ENCODE measurements at regions not wholly inside any gene's neighbourhood (a gene's known extent, or its start where the extent isn't known, plus 50 kb on each side); places are given as distances from the start of the nearest gene placed in this dataset.

DNA sequence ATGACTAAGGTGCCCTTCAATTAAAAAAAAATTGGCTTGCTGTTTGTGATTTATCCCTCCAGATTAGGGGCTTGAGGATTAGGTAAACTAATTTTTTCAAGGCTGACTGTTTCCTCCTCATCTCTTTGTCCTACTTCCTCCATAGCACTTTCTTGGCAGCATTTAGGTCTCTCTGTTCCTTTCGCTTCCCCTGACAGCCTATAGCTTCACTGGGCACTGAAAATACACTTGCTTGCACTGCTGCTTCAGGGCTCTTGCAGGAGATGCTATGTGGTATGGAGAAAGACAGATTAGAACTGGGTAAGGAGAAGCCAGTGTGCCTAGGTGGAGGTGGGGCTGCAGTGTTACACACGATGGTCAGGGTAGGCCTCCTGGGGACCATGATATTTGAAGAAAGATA is 112.3 kb upstream of the SFRP2 start:
- Histone ChIP-seq H3K27me3 (no peaks in the 10 kb centered on the region), H3K36me3 (no peaks in the 10 kb centered on the region), H3K9me3 (no peaks in the 10 kb centered on the region), H3K27ac (no peak overlapping the region), H3K4me1 (no peaks in the 10 kb centered on the region), H3K4me3 (no peak overlapping the region)
- TF ChIP-seq POLR2AphosphoS5 (IDR thresholded peaks at IDR 0.05) = no peak
- TF ChIP-seq, protein P1, sequence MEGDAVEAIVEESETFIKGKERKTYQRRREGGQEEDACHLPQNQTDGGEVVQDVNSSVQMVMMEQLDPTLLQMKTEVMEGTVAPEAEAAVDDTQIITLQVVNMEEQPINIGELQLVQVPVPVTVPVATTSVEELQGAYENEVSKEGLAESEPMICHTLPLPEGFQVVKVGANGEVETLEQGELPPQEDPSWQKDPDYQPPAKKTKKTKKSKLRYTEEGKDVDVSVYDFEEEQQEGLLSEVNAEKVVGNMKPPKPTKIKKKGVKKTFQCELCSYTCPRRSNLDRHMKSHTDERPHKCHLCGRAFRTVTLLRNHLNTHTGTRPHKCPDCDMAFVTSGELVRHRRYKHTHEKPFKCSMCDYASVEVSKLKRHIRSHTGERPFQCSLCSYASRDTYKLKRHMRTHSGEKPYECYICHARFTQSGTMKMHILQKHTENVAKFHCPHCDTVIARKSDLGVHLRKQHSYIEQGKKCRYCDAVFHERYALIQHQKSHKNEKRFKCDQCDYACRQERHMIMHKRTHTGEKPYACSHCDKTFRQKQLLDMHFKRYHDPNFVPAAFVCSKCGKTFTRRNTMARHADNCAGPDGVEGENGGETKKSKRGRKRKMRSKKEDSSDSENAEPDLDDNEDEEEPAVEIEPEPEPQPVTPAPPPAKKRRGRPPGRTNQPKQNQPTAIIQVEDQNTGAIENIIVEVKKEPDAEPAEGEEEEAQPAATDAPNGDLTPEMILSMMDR (IDR thresholded peaks at IDR 0.05) = no peak
- no peak for TF ChIP-seq POLR2A (IDR thresholded peaks at IDR 0.05)
- no peak for TF ChIP-seq EP300 (IDR thresholded peaks at IDR 0.05)
- WGBS, 2 donors = 82 to 85% methylated on average over 2 of the region's 2 CpGs
- intact Hi-C loops (cut with DNase I) = no loop called here
- no peak for DNase-seq

DNA sequence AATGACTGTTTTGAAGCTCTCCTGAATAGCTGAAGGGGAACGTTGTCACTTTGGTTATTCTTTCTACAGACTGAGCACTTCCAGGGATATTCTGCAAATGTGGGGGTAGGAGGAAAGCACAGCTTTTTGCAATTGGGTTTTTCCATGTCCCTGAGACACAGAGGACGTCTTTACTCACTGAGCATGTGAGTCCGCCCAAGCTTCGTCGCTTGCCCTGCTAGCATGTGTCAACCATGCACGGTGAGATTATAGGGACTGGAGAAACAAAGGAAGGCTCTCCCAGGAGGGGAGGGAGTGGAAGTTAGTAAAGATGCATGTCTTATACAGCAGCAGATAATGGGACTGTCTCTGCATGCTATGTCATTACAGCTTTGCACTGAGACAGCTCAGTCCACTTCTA is 111.5 kb upstream of the SFRP2 start:
- Histone ChIP-seq H3K9me3 (no peaks in the 10 kb centered on the region), H3K27me3 (no peaks in the 10 kb centered on the region), H3K36me3 (no peaks in the 10 kb centered on the region), H3K27ac (no peak overlapping the region), H3K4me1 (no peaks in the 10 kb centered on the region), H3K4me3 (no peak overlapping the region)
- TF ChIP-seq POLR2A (IDR thresholded peaks at IDR 0.05) = no peak
- TF ChIP-seq POLR2AphosphoS5 (IDR thresholded peaks at IDR 0.05) = no peak
- TF ChIP-seq, protein P1 (IDR thresholded peaks at IDR 0.05) = no peak
- TF ChIP-seq EP300 (IDR thresholded peaks at IDR 0.05) = no peak
- no peak for DNase-seq
- intact Hi-C loops (cut with DNase I) = no loop called here
- WGBS, 2 donors = 83 to 84% methylated on average over 6 of the region's 6 CpGs

DNA sequence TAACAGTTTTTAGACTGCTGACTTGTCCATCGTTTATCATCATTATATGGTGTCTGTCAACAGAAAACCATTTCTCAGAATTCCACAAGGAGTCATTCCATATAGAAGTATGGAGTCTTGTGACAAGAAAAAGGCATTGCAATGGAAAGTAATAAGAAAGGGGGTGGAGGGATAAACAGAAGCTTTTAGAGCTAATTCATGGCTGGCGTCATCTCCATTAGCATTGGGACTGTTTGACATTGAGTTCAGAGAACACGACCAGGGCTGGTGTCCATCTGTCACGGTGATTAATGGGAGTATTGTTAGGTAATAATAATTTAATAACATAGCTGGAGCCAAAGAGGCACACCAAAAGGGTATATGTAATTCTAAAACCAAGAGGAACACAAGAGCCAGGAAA is 101.9 kb upstream of the SFRP2 start:
- intact Hi-C loops (cut with DNase I) = no loop called here
- DNase-seq = no peak
- Histone ChIP-seq H3K36me3 (no peaks in the 10 kb centered on the region), H3K4me3 (no peak overlapping the region), H3K27me3 (no peaks in the 10 kb centered on the region), H3K9me3 (no peaks in the 10 kb centered on the region), H3K4me1 (no peaks in the 10 kb centered on the region), H3K27ac (no peak overlapping the region)
- 81 to 85% methylated on average over 4 of the region's 4 CpGs for WGBS, 2 donors
- TF ChIP-seq EP300 (IDR thresholded peaks at IDR 0.05) = no peak
- TF ChIP-seq, protein P1 (IDR thresholded peaks at IDR 0.05) = no peak
- TF ChIP-seq POLR2A (IDR thresholded peaks at IDR 0.05) = no peak
- TF ChIP-seq POLR2AphosphoS5 (IDR thresholded peaks at IDR 0.05) = no peak

DNA sequence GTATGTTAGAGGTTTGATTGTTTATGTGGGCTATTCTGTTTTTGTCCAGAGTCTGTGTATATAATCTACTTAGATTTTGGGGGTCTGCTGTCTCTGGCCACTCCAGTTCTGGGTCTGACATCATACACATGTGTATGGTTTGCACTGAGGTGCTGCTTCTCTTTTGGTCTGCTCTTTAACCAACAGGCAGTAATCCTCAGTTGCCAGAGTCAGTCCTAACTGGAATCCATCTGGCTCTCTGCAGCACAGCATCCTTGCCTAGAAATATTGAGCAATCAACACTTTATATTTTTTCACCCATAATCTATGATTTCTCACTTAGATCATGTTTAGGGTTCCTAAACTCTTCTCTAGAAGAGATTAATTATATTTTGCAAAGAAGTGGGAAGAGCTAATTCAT is 98.3 kb upstream of the SFRP2 start:
- no peak for TF ChIP-seq POLR2AphosphoS5 (IDR thresholded peaks at IDR 0.05)
- no peak for TF ChIP-seq POLR2A (IDR thresholded peaks at IDR 0.05)
- no peaks in the 10 kb centered on the region for H3K36me3 ChIP-seq
- no peak overlapping the region for H3K4me3 ChIP-seq
- H3K27ac ChIP-seq = no peak overlapping the region
- no peaks in the 10 kb centered on the region for H3K9me3 ChIP-seq
- H3K27me3 ChIP-seq = no peaks in the 10 kb centered on the region
- H3K4me1 ChIP-seq = no peaks in the 10 kb centered on the region
- DNase-seq = no peak
- intact Hi-C loops (cut with DNase I) = no loop called here

DNA sequence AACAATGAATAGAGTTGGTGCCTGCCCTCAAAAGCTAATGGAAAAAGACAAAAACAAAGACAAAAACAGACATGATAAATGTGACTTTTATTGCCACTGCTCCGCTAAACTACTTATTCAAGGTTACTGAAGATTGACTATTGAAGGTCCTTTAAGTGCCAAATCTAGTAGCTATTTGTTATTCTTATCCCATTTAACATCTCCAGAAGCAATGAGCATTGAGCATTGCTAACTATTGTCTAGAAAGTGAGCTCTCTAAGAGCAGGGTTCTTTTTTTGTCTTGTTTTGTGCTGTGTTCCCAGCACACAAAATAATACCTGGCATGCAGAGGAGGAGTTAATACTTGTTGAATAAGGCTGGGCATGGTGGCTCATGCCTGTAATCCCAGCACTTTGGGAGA is 95.4 kb upstream of the SFRP2 start:
- Histone ChIP-seq H3K4me3 (no peak overlapping the region), H3K27me3 (no peaks in the 10 kb centered on the region), H3K36me3 (no peaks in the 10 kb centered on the region), H3K4me1 (no peaks in the 10 kb centered on the region), H3K27ac (no peak overlapping the region), H3K9me3 (peaks cover 0 to 4% (median 2%) of the 10 kb centered on the region in 4 donors)
- DNase-seq = no peak
- WGBS, 2 donors = 78 to 90% methylated on average over 1 of the region's 1 CpG
- intact Hi-C loops (cut with DNase I) = no loop called here
- TF ChIP-seq POLR2A (IDR thresholded peaks at IDR 0.05) = no peak
- TF ChIP-seq EP300 (IDR thresholded peaks at IDR 0.05) = no peak
- TF ChIP-seq POLR2AphosphoS5 (IDR thresholded peaks at IDR 0.05) = no peak
- TF ChIP-seq, protein P1 (IDR thresholded peaks at IDR 0.05) = no peak

All from sigmoid colon (tissue), 6 donors.